Gastroesophageal sphincter (tissue), 3 donors: ENCODE measurements at regions not wholly inside any gene's neighbourhood (a gene's known extent, or its start where the extent isn't known, plus 50 kb on each side); places are given as distances from the start of the nearest gene placed in this dataset.

Experiments used
- EP300 ChIP-seq: sonication (generic); formaldehyde crosslinking; IDR thresholded peaks from one replicate; pipeline ENCODE4 v1.6.1; 2017; ENCODE audit warnings: antibody characterized with exemption, mild to moderate bottlenecking
- POLR2A ChIP-seq, 2 donors: fragments of 450-650 bp; IDR thresholded peaks; one replicate each; pipeline ENCODE4 v1.6.1; 2017; ENCODE audit warnings: antibody characterized with exemption in 2 of 2, mild to moderate bottlenecking in 2 of 2, moderate library complexity in 1 of 2
- POLR2AphosphoS5 ChIP-seq: sonication (generic); formaldehyde crosslinking; IDR thresholded peaks from one replicate; pipeline ENCODE4 v1.6.1; 2017; ENCODE audit warnings: antibody characterized with exemption
- TF ChIP-seq, protein P1 (sequence below), 4 experiments: fragments of 200-600 bp in 2 of 4; fragments of 450-650 bp in 2 of 4; sonication (generic) in 1 of 4; IDR thresholded peaks; one replicate each; pipeline ENCODE4 v1.5.1; 2017 to 2019; ENCODE audit warnings: antibody characterized with exemption in 4 of 4, mild to moderate bottlenecking in 2 of 4, moderate library complexity in 2 of 4

- TF ChIP-seq POLR2A (IDR thresholded peaks at IDR 0.05) (no peak), POLR2AphosphoS5 (no peak), EP300 (no peak)
- TF ChIP-seq, protein P1, sequence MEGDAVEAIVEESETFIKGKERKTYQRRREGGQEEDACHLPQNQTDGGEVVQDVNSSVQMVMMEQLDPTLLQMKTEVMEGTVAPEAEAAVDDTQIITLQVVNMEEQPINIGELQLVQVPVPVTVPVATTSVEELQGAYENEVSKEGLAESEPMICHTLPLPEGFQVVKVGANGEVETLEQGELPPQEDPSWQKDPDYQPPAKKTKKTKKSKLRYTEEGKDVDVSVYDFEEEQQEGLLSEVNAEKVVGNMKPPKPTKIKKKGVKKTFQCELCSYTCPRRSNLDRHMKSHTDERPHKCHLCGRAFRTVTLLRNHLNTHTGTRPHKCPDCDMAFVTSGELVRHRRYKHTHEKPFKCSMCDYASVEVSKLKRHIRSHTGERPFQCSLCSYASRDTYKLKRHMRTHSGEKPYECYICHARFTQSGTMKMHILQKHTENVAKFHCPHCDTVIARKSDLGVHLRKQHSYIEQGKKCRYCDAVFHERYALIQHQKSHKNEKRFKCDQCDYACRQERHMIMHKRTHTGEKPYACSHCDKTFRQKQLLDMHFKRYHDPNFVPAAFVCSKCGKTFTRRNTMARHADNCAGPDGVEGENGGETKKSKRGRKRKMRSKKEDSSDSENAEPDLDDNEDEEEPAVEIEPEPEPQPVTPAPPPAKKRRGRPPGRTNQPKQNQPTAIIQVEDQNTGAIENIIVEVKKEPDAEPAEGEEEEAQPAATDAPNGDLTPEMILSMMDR (IDR thresholded peaks at IDR 0.05): no peak
These were observed 434.4 kb upstream of the BRINP1 start for GRCh38 chr9:119803679-119804078.
